IMR-90 (cell line): ENCODE measurements at regions not wholly inside any gene's neighbourhood (a gene's known extent, or its start where the extent isn't known, plus 50 kb on each side); places are given as distances from the start of the nearest gene placed in this dataset.

Experiments
- ATAC-seq: fragments of 200-7000 bp; cut with Tn5 transposase; 2 replicates; pipeline ENCODE4 v1.9.1; 2020; ENCODE audit warnings: low read depth, mild to moderate bottlenecking, moderate library complexity
- BruUV-seq: library from RNA; stranded (reverse); fragments of 400-500 nt; replicated peaks from 2 replicates; lab custom pipeline; 2021; lab: Mats Ljungman, UMichigan
- CTCF ChIA-PET: fragments of 300-600 bp; formaldehyde crosslinking; extraction: SDS; loops from one replicate; lab custom pipeline; 2021; ENCODE audit warnings: antibody characterized with exemption; lab: Yijun Ruan, JAX
- POLR2A ChIA-PET: fragments of 300-600 bp; sonication (Branson Sonifier 250); formaldehyde crosslinking; loops from one replicate; lab custom pipeline; 2022; ENCODE audit warnings: antibody characterized with exemption; ENCODE audit not compliant: unreplicated experiment; lab: Charles Lee
- DNase-seq: peaks from one replicate; pipeline ENCODE4 v3.0.0; 2013
- H2AFZ ChIP-seq: replicated peaks from 2 replicates; pipeline ENCODE3; 2013; ENCODE audit warnings: low read length, mild to moderate bottlenecking; ENCODE audit not compliant: poor library complexity
- H2AK5ac ChIP-seq: 2 replicates; pipeline ENCODE4 v1.6.1; 2013; ENCODE audit warnings: low read depth, low read length, inconsistent platforms
- H2AK9ac ChIP-seq: replicated peaks from 2 replicates; pipeline ENCODE3; 2013; ENCODE audit warnings: mild to moderate bottlenecking, low read depth, low read length, moderate library complexity; ENCODE audit not compliant: poor library complexity
- H2BK120ac ChIP-seq: 2 replicates; pipeline ENCODE4 v1.6.1; 2013; ENCODE audit warnings: low read depth, low read length, inconsistent platforms
- H2BK15ac ChIP-seq: 3 replicates; pipeline ENCODE4 v1.6.1; 2013; ENCODE audit warnings: low read depth, low read length, inconsistent platforms
- H2BK20ac ChIP-seq: 2 replicates; pipeline ENCODE4 v1.6.1; 2013; ENCODE audit warnings: low read depth, mild to moderate bottlenecking, inconsistent platforms, low read length, moderate library complexity
- H2BK5ac ChIP-seq: 2 replicates; pipeline ENCODE4 v1.6.1; 2013; ENCODE audit warnings: mild to moderate bottlenecking, low read depth, low read length, inconsistent platforms; ENCODE audit not compliant: poor library complexity, severe bottlenecking
- H3K14ac ChIP-seq: replicated peaks from 2 replicates; pipeline ENCODE4 v1.6.1; 2013; ENCODE audit warnings: low read depth, low read length, inconsistent platforms
- H3K18ac ChIP-seq: 2 replicates; pipeline ENCODE4 v1.6.1; 2013; ENCODE audit warnings: low read depth, low read length, control low read depth
- H3K23ac ChIP-seq: 2 replicates; pipeline ENCODE4 v1.6.1; 2013; ENCODE audit warnings: low read depth, low read length, inconsistent platforms
- H3K27ac ChIP-seq: 2 replicates; pipeline ENCODE4 v1.5.1; 2013; ENCODE audit warnings: mild to moderate bottlenecking, control low read depth, low read length; ENCODE audit not compliant: insufficient read depth
- H3K27me3 ChIP-seq: 2 replicates; pipeline ENCODE4 v1.6.1; 2013; ENCODE audit warnings: low read length; ENCODE audit not compliant: control insufficient read depth, insufficient read depth
- H3K36me3 ChIP-seq: 2 replicates; pipeline ENCODE4 v1.6.1; 2013; ENCODE audit warnings: low read length, mixed read lengths; ENCODE audit not compliant: control insufficient read depth, insufficient read depth
- H3K4ac ChIP-seq: 2 replicates; pipeline ENCODE4 v1.6.1; 2013; ENCODE audit warnings: low read depth, low read length, inconsistent platforms
- H3K4me1 ChIP-seq: 2 replicates; pipeline ENCODE4 v1.6.1; 2013; ENCODE audit warnings: low read length, mixed read lengths; ENCODE audit not compliant: control insufficient read depth, insufficient read depth
- H3K4me2 ChIP-seq: 2 replicates; pipeline ENCODE4 v1.6.1; 2013; ENCODE audit warnings: low read depth, mild to moderate bottlenecking, control low read depth, low read length, moderate library complexity
- H3K4me3 ChIP-seq: 2 replicates; pipeline ENCODE4 v1.5.1; 2013; ENCODE audit warnings: low read depth, mild to moderate bottlenecking, control low read depth, low read length, moderate library complexity; ENCODE audit not compliant: insufficient read depth
- H3K56ac ChIP-seq: 2 replicates; pipeline ENCODE4 v1.6.1; 2013; ENCODE audit warnings: low read length, inconsistent platforms; ENCODE audit not compliant: insufficient read depth; ENCODE audit errors: extremely low read depth
- H3K79me1 ChIP-seq, 2 experiments: 2 replicates each; pipeline ENCODE4 v1.6.1; 2013; ENCODE audit warnings: low read length in 2 of 2, inconsistent platforms in 1 of 2, low read depth in 1 of 2
- H3K9ac ChIP-seq: 2 replicates; pipeline ENCODE4 v1.6.1; 2013; ENCODE audit warnings: low read depth, low read length, control low read depth
- H3K9me1 ChIP-seq: 2 replicates; pipeline ENCODE4 v1.6.1; 2013; ENCODE audit warnings: low read length, inconsistent platforms; ENCODE audit not compliant: insufficient read depth
- H3K9me3 ChIP-seq: 2 replicates; pipeline ENCODE4 v1.6.1; 2013; ENCODE audit warnings: low read length; ENCODE audit not compliant: control insufficient read depth, insufficient read depth
- H4K20me1 ChIP-seq: 2 replicates; pipeline ENCODE4 v1.6.1; 2013; ENCODE audit warnings: low read length, inconsistent platforms; ENCODE audit not compliant: insufficient read depth
- H4K5ac ChIP-seq: 2 replicates; pipeline ENCODE4 v1.6.1; 2013; ENCODE audit warnings: mild to moderate bottlenecking, low read depth, low read length, control low read depth
- H4K8ac ChIP-seq, 2 experiments: 2 replicates each; pipeline ENCODE4 v1.6.1; 2013; ENCODE audit warnings: low read depth in 2 of 2, low read length in 2 of 2, control low read depth in 1 of 2, inconsistent platforms in 1 of 2
- H4K91ac ChIP-seq: 2 replicates; pipeline ENCODE4 v1.6.1; 2013; ENCODE audit warnings: low read depth, low read length, inconsistent platforms; ENCODE audit not compliant: insufficient read depth
- BHLHE40 ChIP-seq: fragments of 150-350 bp; IDR thresholded peaks from 2 replicates; pipeline ENCODE4 v1.6.1; 2016; ENCODE audit warnings: mild to moderate bottlenecking, low read depth, low read length
- CEBPB ChIP-seq: IDR thresholded peaks from 2 replicates; pipeline ENCODE4 v1.6.1; 2012; ENCODE audit warnings: low read depth, low read length, improper control_type of control experiment
- CHD1 ChIP-seq: IDR thresholded peaks from 2 replicates; pipeline ENCODE4 v1.6.1; 2012; ENCODE audit warnings: low read depth, low read length, improper control_type of control experiment
- FOS ChIP-seq: fragments of 150-350 bp; IDR thresholded peaks from 2 replicates; pipeline ENCODE4 v1.6.1; 2016; ENCODE audit warnings: low read depth, low read length
- MAFK ChIP-seq: IDR thresholded peaks from 2 replicates; pipeline ENCODE4 v1.6.1; 2012; ENCODE audit warnings: low read depth, low read length, improper control_type of control experiment
- MAZ ChIP-seq: IDR thresholded peaks from 2 replicates; pipeline ENCODE4 v1.6.1; 2012; ENCODE audit warnings: low read depth, mild to moderate bottlenecking, low read length, improper control_type of control experiment, moderate library complexity, borderline replicate concordance
- MXI1 ChIP-seq: IDR thresholded peaks from 2 replicates; pipeline ENCODE4 v1.6.1; 2012; ENCODE audit warnings: low read depth, mild to moderate bottlenecking, low read length, moderate library complexity, borderline replicate concordance
- NFE2L2 ChIP-seq: fragments of 150-350 bp; IDR thresholded peaks from 2 replicates; pipeline ENCODE4 v1.6.1; 2016; ENCODE audit warnings: low read depth, mild to moderate bottlenecking, low read length
- POLR2A ChIP-seq: IDR thresholded peaks from 2 replicates; pipeline ENCODE4 v1.6.1; 2012; ENCODE audit warnings: mild to moderate bottlenecking, low read depth, low read length
- RAD21 ChIP-seq: IDR thresholded peaks from 2 replicates; pipeline ENCODE4 v1.6.1; 2012; ENCODE audit warnings: low read length, improper control_type of control experiment
- RCOR1 ChIP-seq: IDR thresholded peaks from 2 replicates; pipeline ENCODE4 v1.6.1; 2012; ENCODE audit warnings: mild to moderate bottlenecking, low read length, improper control_type of control experiment; ENCODE audit not compliant: insufficient replicate concordance
- RFX5 ChIP-seq: IDR thresholded peaks from 2 replicates; pipeline ENCODE4 v1.8.0; 2012; ENCODE audit warnings: low read depth, mild to moderate bottlenecking, low read length, moderate library complexity
- SMC3 ChIP-seq: fragments of 150-350 bp; IDR thresholded peaks from 2 replicates; pipeline ENCODE4 v1.6.1; 2016; ENCODE audit warnings: low read depth, mild to moderate bottlenecking, antibody characterized with exemption, low read length, moderate library complexity
- WGBS, 2 experiments: methylation state at CpG; one replicate each; pipeline versions ENCODE4 v1.1.5 to v1.1.7; 2013; ENCODE audit warnings: missing lambda C conversion rate in 2 of 2; ENCODE audit not compliant: insufficient read length in 1 of 2; ENCODE audit errors: extremely low coverage in 2 of 2; 5-methylcytosine and 5-hydroxymethylcytosine counted together
- dilution Hi-C: fragments of 300-500 bp; cut with HindIII; formaldehyde crosslinking; loops from one replicate; pipeline ENCODE4 v1.14.3; 2018; ENCODE audit warnings: low sequenced_read_pairs; ENCODE audit not compliant: unreplicated experiment
- in situ Hi-C: fragments of 300-500 bp; cut with MboI; formaldehyde crosslinking; loops from 3 replicates; pipeline ENCODE4 v1.14.3; 2019; ENCODE audit warnings: low sequenced_read_pairs, inconsistent platforms, mixed read lengths
- intact Hi-C: fragments of 100-400 bp; cut with micrococcal nuclease; formaldehyde crosslinking; loops from 2 replicates; pipeline ENCODE4 v1.10.0; 2022
- TF ChIP-seq, protein P1 (sequence below): fragments of 150-350 bp; IDR thresholded peaks from 2 replicates; pipeline ENCODE4 v1.6.1; 2016; ENCODE audit warnings: low read depth, mild to moderate bottlenecking, low read length, moderate library complexity, borderline replicate concordance
- TF ChIP-seq, protein P2 (sequence below): fragments of 150-350 bp; IDR thresholded peaks from 2 replicates; pipeline ENCODE4 v1.6.1; 2017; ENCODE audit warnings: mild to moderate bottlenecking, antibody characterized with exemption, low read length, low read depth
- TF ChIP-seq, protein P3 (sequence below): conservative IDR thresholded peaks from 2 replicates; pipeline ENCODE4 v1.5.1; 2012; ENCODE audit warnings: mild to moderate bottlenecking, low read depth, low read length, improper control_type of control experiment

DNA sequence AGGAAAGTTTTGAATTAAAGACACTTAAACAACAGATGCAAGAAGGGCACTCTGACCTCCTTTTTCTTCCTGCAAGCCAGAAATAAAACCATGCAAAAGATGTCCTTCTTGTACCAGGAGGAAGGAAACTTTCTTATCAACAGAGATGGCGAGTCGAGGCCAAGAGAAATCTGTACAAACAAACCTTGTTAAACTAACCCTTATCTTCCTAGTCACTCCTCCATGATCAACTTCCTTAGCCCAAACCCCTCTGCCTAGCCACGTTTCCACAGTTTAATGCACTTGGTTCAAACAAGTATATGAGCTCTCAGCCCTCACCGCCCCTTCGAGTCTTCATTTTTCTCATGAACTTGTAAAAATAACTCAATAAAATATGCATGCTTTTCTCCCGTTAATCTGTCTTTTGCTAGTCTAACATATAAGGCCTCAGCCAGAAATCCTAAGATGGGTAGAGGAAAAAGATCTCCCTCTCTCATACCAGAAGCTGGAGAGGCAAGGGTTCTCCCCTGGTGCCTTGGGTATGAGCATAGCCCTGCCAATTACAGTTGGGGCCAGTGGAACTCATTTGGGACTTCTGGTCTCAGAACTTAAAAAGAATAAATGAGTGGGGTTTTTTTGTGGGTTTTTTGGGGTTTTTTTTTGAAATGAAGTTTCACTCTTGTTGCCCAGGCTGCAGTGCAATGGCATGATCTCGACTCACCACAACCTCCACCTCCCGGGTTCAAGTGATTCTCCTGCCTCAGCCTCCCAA, 141.7 kb upstream of the SOD1 start:
- no TSS peak for BruUV-seq
- Histone ChIP-seq H4K8ac (no peak overlapping the region), H3K23ac (no peak overlapping the region), H3K56ac (no peak overlapping the region), H2BK5ac (no peak overlapping the region), H3K27ac (no peak overlapping the region), H3K9ac (no peak overlapping the region), H2AK5ac (no peak overlapping the region), H4K20me1 (no peaks in the 10 kb centered on the region), H3K36me3 (no peaks in the 10 kb centered on the region), H3K18ac (no peak overlapping the region), H2BK120ac (no peak overlapping the region), H3K27me3 (no peaks in the 10 kb centered on the region), H3K14ac (no peak overlapping the region), H3K9me3 (no peaks in the 10 kb centered on the region; the same call in 1 of the 2 replicates), H3K79me1 (no peaks in the 10 kb centered on the region), H3K9me1 (no peaks in the 10 kb centered on the region), H3K4me3 (no peak overlapping the region), H4K5ac (no peak overlapping the region), H2AFZ (no peak overlapping the region), H4K91ac (no peak overlapping the region), H2BK20ac (no peak overlapping the region), H2BK15ac (no peak overlapping the region), H2AK9ac (no peak overlapping the region), H3K4me1 (no peaks in the 10 kb centered on the region), H3K4ac (no peak overlapping the region), H3K4me2 (no peak overlapping the region)
- TF ChIP-seq MXI1: no peak
- TF ChIP-seq RCOR1: no peak
- TF ChIP-seq, protein P1, sequence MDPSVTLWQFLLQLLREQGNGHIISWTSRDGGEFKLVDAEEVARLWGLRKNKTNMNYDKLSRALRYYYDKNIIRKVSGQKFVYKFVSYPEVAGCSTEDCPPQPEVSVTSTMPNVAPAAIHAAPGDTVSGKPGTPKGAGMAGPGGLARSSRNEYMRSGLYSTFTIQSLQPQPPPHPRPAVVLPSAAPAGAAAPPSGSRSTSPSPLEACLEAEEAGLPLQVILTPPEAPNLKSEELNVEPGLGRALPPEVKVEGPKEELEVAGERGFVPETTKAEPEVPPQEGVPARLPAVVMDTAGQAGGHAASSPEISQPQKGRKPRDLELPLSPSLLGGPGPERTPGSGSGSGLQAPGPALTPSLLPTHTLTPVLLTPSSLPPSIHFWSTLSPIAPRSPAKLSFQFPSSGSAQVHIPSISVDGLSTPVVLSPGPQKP: no peak
- no peak for TF ChIP-seq MAFK
- TF ChIP-seq MAZ: no peak
- TF ChIP-seq, protein P2, sequence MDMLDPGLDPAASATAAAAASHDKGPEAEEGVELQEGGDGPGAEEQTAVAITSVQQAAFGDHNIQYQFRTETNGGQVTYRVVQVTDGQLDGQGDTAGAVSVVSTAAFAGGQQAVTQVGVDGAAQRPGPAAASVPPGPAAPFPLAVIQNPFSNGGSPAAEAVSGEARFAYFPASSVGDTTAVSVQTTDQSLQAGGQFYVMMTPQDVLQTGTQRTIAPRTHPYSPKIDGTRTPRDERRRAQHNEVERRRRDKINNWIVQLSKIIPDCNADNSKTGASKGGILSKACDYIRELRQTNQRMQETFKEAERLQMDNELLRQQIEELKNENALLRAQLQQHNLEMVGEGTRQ: no peak
- TF ChIP-seq CEBPB: no peak
- TF ChIP-seq FOS: no peak
- TF ChIP-seq BHLHE40: no peak
- no peak for TF ChIP-seq NFE2L2
- no peak for TF ChIP-seq SMC3
- no peak for TF ChIP-seq RAD21
- no peak for TF ChIP-seq POLR2A
- TF ChIP-seq CHD1: no peak
- no peak for TF ChIP-seq RFX5
- TF ChIP-seq, protein P3, sequence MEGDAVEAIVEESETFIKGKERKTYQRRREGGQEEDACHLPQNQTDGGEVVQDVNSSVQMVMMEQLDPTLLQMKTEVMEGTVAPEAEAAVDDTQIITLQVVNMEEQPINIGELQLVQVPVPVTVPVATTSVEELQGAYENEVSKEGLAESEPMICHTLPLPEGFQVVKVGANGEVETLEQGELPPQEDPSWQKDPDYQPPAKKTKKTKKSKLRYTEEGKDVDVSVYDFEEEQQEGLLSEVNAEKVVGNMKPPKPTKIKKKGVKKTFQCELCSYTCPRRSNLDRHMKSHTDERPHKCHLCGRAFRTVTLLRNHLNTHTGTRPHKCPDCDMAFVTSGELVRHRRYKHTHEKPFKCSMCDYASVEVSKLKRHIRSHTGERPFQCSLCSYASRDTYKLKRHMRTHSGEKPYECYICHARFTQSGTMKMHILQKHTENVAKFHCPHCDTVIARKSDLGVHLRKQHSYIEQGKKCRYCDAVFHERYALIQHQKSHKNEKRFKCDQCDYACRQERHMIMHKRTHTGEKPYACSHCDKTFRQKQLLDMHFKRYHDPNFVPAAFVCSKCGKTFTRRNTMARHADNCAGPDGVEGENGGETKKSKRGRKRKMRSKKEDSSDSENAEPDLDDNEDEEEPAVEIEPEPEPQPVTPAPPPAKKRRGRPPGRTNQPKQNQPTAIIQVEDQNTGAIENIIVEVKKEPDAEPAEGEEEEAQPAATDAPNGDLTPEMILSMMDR: no peak
- no peak for ATAC-seq
- CTCF ChIA-PET: no interaction called here
- dilution Hi-C loops: no loop called here
- POLR2A ChIA-PET: no interaction called here
- in situ Hi-C loops: no loop called here
- intact Hi-C loops: no loop called here
- WGBS, 2 experiments: 14% methylated on average over 1 of the region's 8 CpGs; no CpG with 5 or more reads in 1 of the 2 experiments
- no peak for DNase-seq
